WTC11 (cell line): ENCODE measurements at regions not wholly inside any gene's neighbourhood (a gene's known extent, or its start where the extent isn't known, plus 50 kb on each side); places are given as distances from the start of the nearest gene placed in this dataset.

ENCODE experiments used
- ATAC-seq: fragments of 200-7000 bp; cut with Tn5 transposase; 2 replicates; pipeline ENCODE4 v1.10.0; 2021; ENCODE audit warnings: mild to moderate bottlenecking, moderate library complexity
- CTCF ChIA-PET: fragments of 300-600 bp; sonication (Branson Sonifier 250); formaldehyde crosslinking; loops from one replicate; lab custom pipeline; 2021; ENCODE audit warnings: antibody characterized with exemption; lab: Charles Lee
- POLR2A ChIA-PET: fragments of 350-600 bp; sonication (Branson Sonifier 250); formaldehyde crosslinking; loops from one replicate; lab custom pipeline; 2021; ENCODE audit warnings: antibody characterized with exemption; lab: Charles Lee
- DNase-seq: peaks from one replicate; pipeline ENCODE4 v3.0.0; 2021; ENCODE audit warnings: low spot score
- H3K27ac Mint-ChIP-seq: 2 replicates; pipeline ENCODE4 v1.8.0; 2021; ENCODE audit warnings: mixed read lengths
- H3K27me3 Mint-ChIP-seq: 2 replicates; pipeline ENCODE4 v1.8.0; 2021; ENCODE audit warnings: low read depth, mild to moderate bottlenecking, moderate library complexity, mixed read lengths
- H3K36me3 Mint-ChIP-seq: 2 replicates; pipeline ENCODE4 v1.8.0; 2021; ENCODE audit warnings: mixed read lengths
- H3K4me1 Mint-ChIP-seq: 2 replicates; pipeline ENCODE4 v1.8.0; 2022; ENCODE audit warnings: mixed read lengths
- H3K4me3 Mint-ChIP-seq: 2 replicates; pipeline ENCODE4 v1.8.0; 2021; ENCODE audit warnings: mild to moderate bottlenecking, moderate library complexity, mixed read lengths
- H3K9me3 Mint-ChIP-seq: 2 replicates; pipeline ENCODE4 v1.8.0; 2021; ENCODE audit warnings: mixed read lengths
- ATF3 ChIP-seq: sonication (generic); formaldehyde crosslinking; conservative IDR thresholded peaks from 2 replicates; pipeline ENCODE4 v1.8.1; 2022; ENCODE audit warnings: mild to moderate bottlenecking, missing genetic modification reagents
- E2F4 ChIP-seq: sonication (generic); formaldehyde crosslinking; IDR thresholded peaks from 2 replicates; pipeline ENCODE4 v1.8.1; 2022; ENCODE audit warnings: low read depth, mild to moderate bottlenecking, moderate library complexity, missing genetic modification reagents, borderline replicate concordance
- EMX1 ChIP-seq: fragments of 250-450 bp; sonication (Bioruptor Pico); IDR thresholded peaks from 2 replicates; pipeline ENCODE4 v1.8.0; 2021; ENCODE audit warnings: mild to moderate bottlenecking
- GTF2I ChIP-seq: fragments of 250-450 bp; sonication (Bioruptor Pico); conservative IDR thresholded peaks from 2 replicates; pipeline ENCODE4 v1.4.0; 2021; ENCODE audit warnings: mild to moderate bottlenecking
- HMGXB4 ChIP-seq: sonication (generic); formaldehyde crosslinking; IDR thresholded peaks from 2 replicates; pipeline ENCODE4 v1.8.1; 2023; ENCODE audit warnings: mild to moderate bottlenecking, moderate library complexity, missing genetic modification reagents
- MXD4 ChIP-seq: fragments of 250-450 bp; sonication (Bioruptor Pico); IDR thresholded peaks from 2 replicates; pipeline ENCODE4 v1.8.0; 2021; ENCODE audit warnings: mild to moderate bottlenecking, moderate library complexity, borderline replicate concordance
- NFE2L1 ChIP-seq: sonication (generic); formaldehyde crosslinking; IDR thresholded peaks from 2 replicates; pipeline ENCODE4 v1.8.1; 2023; ENCODE audit warnings: missing genetic modification reagents
- NR2C2 ChIP-seq: sonication (generic); formaldehyde crosslinking; IDR thresholded peaks from 2 replicates; pipeline ENCODE4 v1.8.0; 2022; ENCODE audit warnings: mild to moderate bottlenecking, missing genetic modification reagents
- OVOL2 ChIP-seq: fragments of 250-450 bp; sonication (Bioruptor Pico); IDR thresholded peaks from 2 replicates; pipeline ENCODE4 v1.9.0; 2021; ENCODE audit warnings: mild to moderate bottlenecking, borderline replicate concordance
- TEAD1 ChIP-seq: sonication (generic); formaldehyde crosslinking; IDR thresholded peaks from 2 replicates; pipeline ENCODE4 v1.8.0; 2022; ENCODE audit warnings: mild to moderate bottlenecking, missing genetic modification reagents
- ZBTB21 ChIP-seq: sonication (generic); formaldehyde crosslinking; IDR thresholded peaks from 2 replicates; pipeline ENCODE4 v1.8.1; 2023; ENCODE audit warnings: mild to moderate bottlenecking, missing genetic modification reagents, borderline replicate concordance
- ZBTB43 ChIP-seq: sonication (generic); formaldehyde crosslinking; IDR thresholded peaks from 2 replicates; pipeline ENCODE4 v1.8.1; 2023; ENCODE audit warnings: mild to moderate bottlenecking, missing genetic modification reagents
- ZNF138 ChIP-seq: sonication (generic); formaldehyde crosslinking; conservative IDR thresholded peaks from 2 replicates; pipeline ENCODE4 v1.8.1; 2022; ENCODE audit warnings: mild to moderate bottlenecking, moderate library complexity, missing genetic modification reagents
- ZNF263 ChIP-seq: sonication (generic); formaldehyde crosslinking; IDR thresholded peaks from 2 replicates; pipeline ENCODE4 v1.8.1; 2022; ENCODE audit warnings: low read depth, mild to moderate bottlenecking, moderate library complexity, missing genetic modification reagents
- ZNF396 ChIP-seq: fragments of 250-450 bp; sonication (Bioruptor Pico); IDR thresholded peaks from 2 replicates; pipeline ENCODE4 v1.8.0; 2021; ENCODE audit warnings: mild to moderate bottlenecking, moderate library complexity, borderline replicate concordance
- ZNF423 ChIP-seq: fragments of 250-450 bp; sonication (Bioruptor Pico); IDR thresholded peaks from 2 replicates; pipeline ENCODE4 v2.1.2; 2022; ENCODE audit warnings: mild to moderate bottlenecking, moderate library complexity
- ZNF512 ChIP-seq: sonication (generic); formaldehyde crosslinking; IDR thresholded peaks from 2 replicates; pipeline ENCODE4 v1.8.1; 2022; ENCODE audit warnings: missing genetic modification reagents, borderline replicate concordance
- TF ChIP-seq, protein P1 (sequence below): sonication (generic); formaldehyde crosslinking; IDR thresholded peaks from 2 replicates; pipeline ENCODE4 v1.8.0; 2022; ENCODE audit warnings: mild to moderate bottlenecking, missing genetic modification reagents
- TF ChIP-seq, protein P2 (sequence below): sonication (generic); formaldehyde crosslinking; IDR thresholded peaks from 2 replicates; pipeline ENCODE4 v1.8.0; 2022; ENCODE audit warnings: mild to moderate bottlenecking, missing genetic modification reagents
- TF ChIP-seq, protein P3 (sequence below): sonication (generic); formaldehyde crosslinking; conservative IDR thresholded peaks from 2 replicates; pipeline ENCODE4 v1.8.1; 2023; ENCODE audit warnings: mild to moderate bottlenecking, low read depth, missing genetic modification reagents, moderate library complexity
- TF ChIP-seq, protein P4 (sequence below): sonication (generic); formaldehyde crosslinking; IDR thresholded peaks from 2 replicates; pipeline ENCODE4 v1.8.1; 2022; ENCODE audit warnings: mild to moderate bottlenecking, missing genetic modification reagents, moderate library complexity, borderline replicate concordance

- Mint-ChIP-seq H3K27me3 (no peaks in the 10 kb centered on the region), H3K4me3 (no peak overlapping the region), H3K4me1 (no peaks in the 10 kb centered on the region)
- ChIA-PET CTCF (interaction anchor here (1.4 kb wide), 1 partner anchor 102 kb away, joined by 3 read pairs; no protein-coding TSS in a partner anchor), POLR2A (no interaction called here)
- no peak for DNase-seq
- TF ChIP-seq ZBTB43 (CRISPR knock-in tag) (no peak), ZNF263 (no peak), HMGXB4 (CRISPR knock-in tag) (no peak), TEAD1 (no peak), ZNF423 (no peak), ZBTB21 (CRISPR knock-in tag) (no peak), OVOL2 (CRISPR knock-in tag) (no peak), EMX1 (CRISPR knock-in tag) (no peak), ZNF138 (CRISPR knock-in tag) (no peak), GTF2I (CRISPR knock-in tag) (no peak), ZNF512 (CRISPR knock-in tag) (no peak), NFE2L1 (CRISPR knock-in tag) (no peak)
- TF ChIP-seq, protein P1, sequence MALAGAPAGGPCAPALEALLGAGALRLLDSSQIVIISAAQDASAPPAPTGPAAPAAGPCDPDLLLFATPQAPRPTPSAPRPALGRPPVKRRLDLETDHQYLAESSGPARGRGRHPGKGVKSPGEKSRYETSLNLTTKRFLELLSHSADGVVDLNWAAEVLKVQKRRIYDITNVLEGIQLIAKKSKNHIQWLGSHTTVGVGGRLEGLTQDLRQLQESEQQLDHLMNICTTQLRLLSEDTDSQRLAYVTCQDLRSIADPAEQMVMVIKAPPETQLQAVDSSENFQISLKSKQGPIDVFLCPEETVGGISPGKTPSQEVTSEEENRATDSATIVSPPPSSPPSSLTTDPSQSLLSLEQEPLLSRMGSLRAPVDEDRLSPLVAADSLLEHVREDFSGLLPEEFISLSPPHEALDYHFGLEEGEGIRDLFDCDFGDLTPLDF (CRISPR knock-in tag), result no peak
- TF ChIP-seq, protein P2, sequence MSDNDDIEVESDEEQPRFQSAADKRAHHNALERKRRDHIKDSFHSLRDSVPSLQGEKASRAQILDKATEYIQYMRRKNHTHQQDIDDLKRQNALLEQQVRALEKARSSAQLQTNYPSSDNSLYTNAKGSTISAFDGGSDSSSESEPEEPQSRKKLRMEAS (CRISPR knock-in tag), result no peak
- TF ChIP-seq, protein P3, sequence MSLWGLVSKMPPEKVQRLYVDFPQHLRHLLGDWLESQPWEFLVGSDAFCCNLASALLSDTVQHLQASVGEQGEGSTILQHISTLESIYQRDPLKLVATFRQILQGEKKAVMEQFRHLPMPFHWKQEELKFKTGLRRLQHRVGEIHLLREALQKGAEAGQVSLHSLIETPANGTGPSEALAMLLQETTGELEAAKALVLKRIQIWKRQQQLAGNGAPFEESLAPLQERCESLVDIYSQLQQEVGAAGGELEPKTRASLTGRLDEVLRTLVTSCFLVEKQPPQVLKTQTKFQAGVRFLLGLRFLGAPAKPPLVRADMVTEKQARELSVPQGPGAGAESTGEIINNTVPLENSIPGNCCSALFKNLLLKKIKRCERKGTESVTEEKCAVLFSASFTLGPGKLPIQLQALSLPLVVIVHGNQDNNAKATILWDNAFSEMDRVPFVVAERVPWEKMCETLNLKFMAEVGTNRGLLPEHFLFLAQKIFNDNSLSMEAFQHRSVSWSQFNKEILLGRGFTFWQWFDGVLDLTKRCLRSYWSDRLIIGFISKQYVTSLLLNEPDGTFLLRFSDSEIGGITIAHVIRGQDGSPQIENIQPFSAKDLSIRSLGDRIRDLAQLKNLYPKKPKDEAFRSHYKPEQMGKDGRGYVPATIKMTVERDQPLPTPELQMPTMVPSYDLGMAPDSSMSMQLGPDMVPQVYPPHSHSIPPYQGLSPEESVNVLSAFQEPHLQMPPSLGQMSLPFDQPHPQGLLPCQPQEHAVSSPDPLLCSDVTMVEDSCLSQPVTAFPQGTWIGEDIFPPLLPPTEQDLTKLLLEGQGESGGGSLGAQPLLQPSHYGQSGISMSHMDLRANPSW (CRISPR knock-in tag), result no peak
- TF ChIP-seq, all 79 proteins: peak for 0
- no peak for ATAC-seq
- Mint-ChIP-seq H3K36me3 (peaks cover 3% of the 10 kb centered on the region), H3K9me3 (peaks cover 9% of the 10 kb centered on the region), H3K27ac (no peak overlapping the region)
Measured at GRCh38 chr13:51019026-51019425, 92.0 kb downstream of the C13orf42 start.

DNA sequence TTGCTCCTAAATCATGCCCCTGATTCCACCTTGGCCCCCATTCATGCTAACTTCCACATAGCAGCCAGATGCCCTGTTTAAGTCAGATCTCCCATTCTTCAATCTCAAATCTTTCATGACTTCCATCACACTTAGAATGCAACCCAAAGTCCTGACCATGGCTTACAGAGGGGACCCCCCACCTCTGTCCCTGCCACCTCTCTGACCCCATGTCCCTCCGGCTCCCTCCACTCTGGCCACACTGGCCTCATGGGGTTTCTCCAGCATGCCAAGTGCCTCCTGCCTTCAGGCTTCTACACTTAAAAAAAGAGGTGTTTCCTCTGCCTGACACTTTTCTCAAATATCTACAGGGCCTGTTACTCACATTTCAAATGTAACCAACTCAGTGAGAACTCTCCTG is 93.6 kb downstream of the C13orf42 start:
- H3K36me3 Mint-ChIP-seq, result peaks cover 9% of the 10 kb centered on the region
- TF ChIP-seq ATF3, result no peak
- TF ChIP-seq, protein P4, sequence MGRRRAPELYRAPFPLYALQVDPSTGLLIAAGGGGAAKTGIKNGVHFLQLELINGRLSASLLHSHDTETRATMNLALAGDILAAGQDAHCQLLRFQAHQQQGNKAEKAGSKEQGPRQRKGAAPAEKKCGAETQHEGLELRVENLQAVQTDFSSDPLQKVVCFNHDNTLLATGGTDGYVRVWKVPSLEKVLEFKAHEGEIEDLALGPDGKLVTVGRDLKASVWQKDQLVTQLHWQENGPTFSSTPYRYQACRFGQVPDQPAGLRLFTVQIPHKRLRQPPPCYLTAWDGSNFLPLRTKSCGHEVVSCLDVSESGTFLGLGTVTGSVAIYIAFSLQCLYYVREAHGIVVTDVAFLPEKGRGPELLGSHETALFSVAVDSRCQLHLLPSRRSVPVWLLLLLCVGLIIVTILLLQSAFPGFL (CRISPR knock-in tag), result no peak
- TF ChIP-seq NR2C2 (CRISPR knock-in tag), result no peak
- TF ChIP-seq HMGXB4 (CRISPR knock-in tag), result no peak
- no peak for TF ChIP-seq ZNF396 (CRISPR knock-in tag)
- no peak for TF ChIP-seq E2F4 (CRISPR knock-in tag)
- TF ChIP-seq ZNF263, result no peak
- no peak for TF ChIP-seq MXD4 (CRISPR knock-in tag)
- no peak for TF ChIP-seq GTF2I (CRISPR knock-in tag)
- DNase-seq (no peak), ATAC-seq (no peak)
- ChIA-PET CTCF (interaction anchor here (1.4 kb wide), 1 partner anchor 104 kb away, joined by 3 read pairs; no protein-coding TSS in a partner anchor), POLR2A (no interaction called here)
- no peaks in the 10 kb centered on the region for H3K4me1 Mint-ChIP-seq
- no peak overlapping the region for H3K4me3 Mint-ChIP-seq
- H3K9me3 Mint-ChIP-seq, result peaks cover 16% of the 10 kb centered on the region
- H3K27ac Mint-ChIP-seq, result no peak overlapping the region
- no peaks in the 10 kb centered on the region for H3K27me3 Mint-ChIP-seq
